ENCODE measurements at regions not wholly inside any gene's neighbourhood (a gene's known extent, or its start where the extent isn't known, plus 50 kb on each side); places are given as distances from the start of the nearest gene placed in this dataset.

- TF ChIP-seq CTCF (conservative IDR thresholded peaks at IDR 0.05 in 1 of 2, IDR thresholded peaks at IDR 0.05 in 1 of 2; ENCODE audit: extremely low read depth in 1 of 2, insufficient read depth in 1 of 2, low read depth in 1 of 2, low read length in 2 of 2) = no peak
- no peak for TF ChIP-seq EZH2 (IDR thresholded peaks at IDR 0.05; ENCODE audit: borderline replicate concordance, low read length)
These were observed 183.3 kb downstream of the MED10 start for GRCh38 chr5:6194906-6195612.

Data from mammary epithelial cell (primary cell).